HG03342 (cell line): ENCODE measurements at regions not wholly inside any gene's neighbourhood (a gene's known extent, or its start where the extent isn't known, plus 50 kb on each side); places are given as distances from the start of the nearest gene placed in this dataset.
"Not testable (repeated sequence)": the region's sequence is repeated elsewhere in the genome, so short reads cannot be mapped to it uniquely, and the experiment has no call there.

Experiments used
- ATAC-seq: cut with Tn5 transposase; IDR thresholded peaks from one replicate; pipeline ENCODE4 v1.9.1; 2021; ENCODE audit warnings: mild to moderate bottlenecking, moderate library complexity; ENCODE audit not compliant: unreplicated experiment

DNA sequence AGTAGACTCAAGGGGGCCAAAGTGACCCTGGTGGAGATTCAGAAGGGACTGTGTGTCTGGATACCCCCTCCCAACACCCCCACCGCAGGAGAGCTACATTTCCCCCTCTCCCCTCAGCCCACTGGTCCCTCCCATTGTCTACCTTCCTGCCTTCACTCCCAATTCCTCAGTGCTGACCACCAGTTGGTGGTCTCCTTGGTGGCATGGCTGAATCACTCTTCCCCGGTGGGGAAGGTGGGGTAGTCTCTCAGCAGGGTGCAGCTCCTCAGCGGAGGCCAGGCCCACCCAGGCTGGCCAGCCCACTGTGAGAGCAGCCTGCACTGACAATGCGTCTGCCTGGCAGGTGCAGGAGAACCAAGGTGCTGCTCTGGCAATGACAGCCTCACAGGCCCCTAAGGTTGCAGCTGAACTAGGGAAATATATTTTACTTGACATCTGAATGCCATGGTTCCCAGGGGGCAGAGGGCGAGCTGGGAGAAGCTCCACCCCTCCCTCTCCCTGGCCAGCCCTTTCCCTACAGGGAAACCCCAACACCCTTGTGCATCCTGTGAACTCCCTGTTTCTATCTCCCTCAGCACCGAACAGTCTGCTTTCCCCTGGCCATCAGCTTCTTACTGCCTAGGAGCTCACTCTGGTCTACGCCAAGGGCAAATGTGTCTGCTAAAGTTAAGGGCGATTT lies 62.6 kb upstream of the PAX8 start:
- no peak for ATAC-seq

DNA sequence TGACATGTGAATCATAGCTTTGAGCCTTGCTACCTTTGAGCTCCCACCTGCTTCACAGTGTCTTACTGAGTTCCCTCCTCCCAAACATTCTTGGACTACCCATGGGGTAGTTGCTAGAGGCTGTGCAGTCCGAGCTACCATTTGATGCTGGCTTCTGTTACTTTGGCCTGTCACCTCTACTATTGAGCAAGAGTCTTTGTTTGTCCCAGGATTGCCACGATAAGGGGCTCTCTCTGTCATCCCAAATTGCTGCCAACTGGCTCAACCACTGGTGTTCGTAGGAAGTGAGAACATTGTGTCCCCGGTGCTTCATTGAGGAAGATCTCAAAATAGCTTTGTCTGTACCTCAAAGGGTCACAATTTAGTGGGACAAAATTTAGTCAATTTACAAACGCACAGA lies 59.1 kb upstream of the PAX8 start:
- ATAC-seq: no peak

DNA sequence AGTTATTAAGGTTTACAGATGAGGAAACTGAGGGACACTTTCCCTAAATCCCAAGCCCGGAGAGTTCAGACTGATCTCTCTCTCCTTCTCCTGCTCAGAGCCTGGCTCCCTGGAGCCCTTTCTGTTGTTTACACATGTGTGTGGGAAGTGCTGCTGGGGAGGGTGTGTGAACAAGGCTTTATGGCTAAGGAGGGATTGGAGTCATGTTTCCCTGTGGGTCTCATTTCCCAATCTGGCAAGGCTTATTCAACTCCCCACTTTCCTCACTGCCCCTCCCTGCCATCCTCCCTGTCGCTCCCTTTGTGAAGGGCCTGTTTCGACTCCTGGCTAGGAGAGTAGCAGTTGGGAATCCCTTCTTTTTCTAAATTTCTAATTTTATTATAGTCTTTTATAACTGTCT lies 57.3 kb upstream of the PAX8 start:
- ATAC-seq: not testable (repeated sequence)

DNA sequence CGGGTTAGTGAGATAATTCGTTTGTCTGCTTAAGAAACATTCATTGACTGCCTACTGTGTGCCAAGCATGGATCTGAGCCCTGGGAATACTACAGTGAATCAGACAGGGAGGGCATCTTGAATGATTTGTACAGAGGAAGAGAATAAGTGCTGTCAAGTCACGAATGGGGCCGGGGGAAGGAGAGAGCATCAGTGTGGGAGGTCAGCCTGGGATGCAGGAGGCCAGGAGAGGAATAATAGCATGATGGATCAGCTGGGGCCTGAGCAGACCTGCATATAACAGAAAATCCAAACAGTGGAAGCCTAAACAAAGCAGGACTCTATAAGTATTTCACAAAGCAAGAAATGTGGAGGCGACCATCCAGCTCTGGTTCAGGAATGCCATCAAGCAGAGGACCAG lies 55.4 kb upstream of the PAX8 start:
- ATAC-seq: no peak

DNA sequence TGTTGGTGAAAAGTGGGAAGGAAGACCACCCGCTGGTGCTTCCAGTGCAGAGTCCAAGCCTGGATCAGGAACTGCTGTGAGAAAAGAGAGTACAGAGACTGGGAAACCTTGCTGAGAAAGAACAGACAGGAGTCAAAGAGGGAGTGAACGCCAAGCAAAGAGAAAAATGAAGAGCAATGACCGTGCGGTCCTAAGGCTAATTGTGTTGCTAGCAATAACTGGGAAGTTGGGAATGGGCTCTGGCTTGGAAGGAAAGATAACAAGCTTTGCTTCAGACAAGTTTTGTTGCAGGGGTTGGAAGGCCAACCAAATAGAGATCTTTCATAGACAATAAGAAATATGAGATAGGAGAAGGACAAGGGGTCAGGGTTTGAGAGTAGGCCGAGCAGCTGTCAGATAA lies 55.0 kb upstream of the PAX8 start:
- ATAC-seq: not testable (repeated sequence)

DNA sequence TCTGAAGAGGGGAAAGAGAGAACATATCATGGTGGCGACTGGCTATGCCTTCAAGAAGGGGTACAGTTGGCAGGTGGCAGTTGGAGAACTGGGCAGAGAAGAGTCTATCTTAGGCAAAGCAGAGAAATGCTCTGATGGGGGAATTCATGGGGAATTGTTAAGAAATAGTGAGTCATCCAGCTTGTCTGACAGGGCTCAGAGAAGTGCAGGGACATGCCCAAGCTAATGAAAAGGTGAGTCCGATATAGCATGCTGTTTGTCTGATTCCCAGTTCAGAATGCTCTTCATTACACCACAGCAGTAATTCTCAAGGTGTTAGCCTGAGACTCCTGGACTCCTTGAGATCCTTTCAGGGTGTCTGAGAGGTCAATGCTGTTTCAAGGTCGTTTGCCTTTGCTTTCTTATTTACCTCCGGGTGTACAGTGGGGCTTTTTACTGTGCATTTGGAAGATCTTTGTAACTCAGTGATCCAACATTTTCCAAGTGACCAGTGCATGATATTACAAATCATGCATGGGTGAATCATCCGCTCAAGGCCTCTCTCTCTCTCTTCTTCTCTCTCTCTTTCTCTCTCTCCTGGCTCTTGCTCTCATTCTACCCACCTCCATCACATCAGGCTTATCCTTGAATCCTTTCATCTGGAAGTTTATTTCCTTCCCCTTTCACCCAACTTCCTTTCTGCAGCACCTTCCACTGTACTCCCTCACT lies 51.5 kb upstream of the PAX8 start:
- ATAC-seq: not testable (repeated sequence)

DNA sequence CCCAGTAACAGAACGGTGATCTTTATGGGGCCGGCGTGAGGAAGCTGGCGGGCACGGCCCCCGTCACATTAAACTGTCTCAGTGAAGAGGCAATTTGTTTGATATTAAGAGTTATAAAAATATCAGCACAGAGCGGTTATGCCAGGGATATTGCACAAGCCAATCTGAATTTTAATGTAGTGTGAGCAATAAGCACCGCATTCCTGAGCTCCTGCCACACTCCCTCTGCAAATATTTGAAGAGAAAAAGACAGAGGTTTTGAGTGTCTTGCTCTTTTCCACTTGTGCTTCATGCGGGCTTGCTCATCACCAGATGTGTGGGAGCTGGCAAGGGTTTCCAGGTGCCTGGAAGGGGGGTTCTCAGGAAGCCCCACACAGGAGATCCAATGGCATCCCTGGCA lies 50.3 kb upstream of the PAX8 start:
- ATAC-seq: not testable (repeated sequence)

DNA sequence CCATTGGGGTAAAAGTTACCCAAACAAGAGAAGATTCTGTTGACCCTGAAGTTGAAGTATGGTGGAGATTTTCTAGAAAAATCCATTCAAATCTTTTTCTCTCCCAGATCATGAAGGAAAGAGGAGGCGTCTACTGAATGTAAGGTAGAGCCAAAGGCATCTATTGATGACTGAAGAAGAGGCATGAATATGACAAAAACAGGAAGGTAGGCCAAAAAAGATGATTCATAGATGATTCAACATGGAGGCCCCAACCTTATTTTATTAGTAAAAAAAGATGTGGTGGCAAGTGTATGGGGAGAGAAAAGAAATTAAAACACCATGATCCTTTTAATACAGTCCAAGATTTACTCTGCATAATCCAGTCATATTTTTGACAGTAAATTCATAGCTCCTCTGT lies 49.9 kb upstream of the PAX8 start:
- ATAC-seq: not testable (repeated sequence)
